HCT116 (cell line): ENCODE measurements at regions not wholly inside any gene's neighbourhood (a gene's known extent, or its start where the extent isn't known, plus 50 kb on each side); places are given as distances from the start of the nearest gene placed in this dataset.

Experiments used
- ATAC-seq: fragments of 200-7000 bp; cut with Tn5 transposase; 2 replicates; pipeline ENCODE4 v1.9.1; 2020; ENCODE audit warnings: mild to moderate bottlenecking, moderate library complexity
- BruUV-seq: library from RNA; stranded (reverse); fragments of 400-500 nt; replicated peaks from 2 replicates; lab custom pipeline; 2021; lab: Mats Ljungman, UMichigan
- CTCF ChIA-PET: fragments of 300-600 bp; sonication (Branson Sonifier 250); formaldehyde crosslinking; loops from one replicate; lab custom pipeline; 2021; ENCODE audit warnings: antibody characterized with exemption; lab: Charles Lee
- POLR2A ChIA-PET: fragments of 300-600, 350-600 bp; sonication (Branson Sonifier 250); formaldehyde crosslinking; loops from one replicate; lab custom pipeline; 2021; ENCODE audit warnings: antibody characterized with exemption; lab: Charles Lee
- RAD21 ChIA-PET, 2 experiments: fragments of 300-600 bp; sonication (Branson Sonifier 250); formaldehyde crosslinking; loops; one replicate each; lab custom pipeline; 2023; ENCODE audit warnings: low total read pairs in 2 of 2; ENCODE audit not compliant: uncharacterized antibody in 2 of 2, unreplicated experiment in 2 of 2, low non-redundant PET in 1 of 2; lab: Charles Lee
- DNase-seq: peaks from one replicate; pipeline ENCODE4 v3.0.0-alpha.2; 2010; ENCODE audit warnings: low read depth, low spot score
- H2AFZ ChIP-seq: fragments of 200-600 bp; shearing (Covaris generic), sonication (generic); 2 replicates; pipeline ENCODE4 v1.6.1; 2017; ENCODE audit warnings: low read depth, mixed run types, mixed read lengths, antibody characterized with exemption, low read length; ENCODE audit not compliant: poor library complexity, severe bottlenecking
- H3K27ac ChIP-seq: 2 replicates; pipeline ENCODE4 v1.5.1; 2012; ENCODE audit warnings: low read depth, low read length
- H3K27me3 ChIP-seq: fragments of 200-600 bp; sonication (generic); 2 replicates; pipeline ENCODE4 v1.6.1; 2016; ENCODE audit warnings: mixed run types, low read length, mixed read lengths; ENCODE audit not compliant: insufficient read depth
- H3K36me3 ChIP-seq, 2 experiments: fragments of 200-500 bp in 1 of 2; fragments of 200-600 bp in 1 of 2; sonication (Bioruptor generic) in 1 of 2; sonication (generic) in 1 of 2; 2 replicates each; pipeline versions ENCODE4 v1.5.1 to v1.6.1; 2014 to 2016; ENCODE audit warnings: low read length in 2 of 2, inconsistent platforms in 1 of 2, mixed read lengths in 1 of 2, mixed run types in 1 of 2; ENCODE audit not compliant: insufficient read depth in 2 of 2, control insufficient read depth in 1 of 2
- H3K4me1 ChIP-seq, 2 experiments: fragments of 200-600 bp in 1 of 2; sonication (generic) in 1 of 2; 2 replicates each; pipeline versions ENCODE4 v1.5.1 to v1.6.1; 2012 to 2017; ENCODE audit warnings: low read length in 2 of 2, inconsistent platforms in 1 of 2, mild to moderate bottlenecking in 1 of 2, mixed read lengths in 1 of 2, mixed run types in 1 of 2, moderate library complexity in 1 of 2; ENCODE audit not compliant: insufficient read depth in 2 of 2, control insufficient read depth in 1 of 2
- H3K4me2 ChIP-seq: fragments of 200-600 bp; sonication (generic); 2 replicates; pipeline ENCODE4 v1.6.1; 2017; ENCODE audit warnings: mixed run types, low read length, mixed read lengths
- H3K4me3 ChIP-seq, 2 experiments: fragments of 200-600 bp in 1 of 2; sonication (generic) in 1 of 2; replicated peaks in 1 of 2; 2 replicates each; pipeline ENCODE4 v1.5.1; 2011 to 2016; ENCODE audit warnings: low read length in 2 of 2, control low read depth in 1 of 2, low read depth in 1 of 2, mild to moderate bottlenecking in 1 of 2, mixed read lengths in 1 of 2, mixed run types in 1 of 2
- H3K79me2 ChIP-seq: fragments of 200-600 bp; sonication (generic); 2 replicates; pipeline ENCODE4 v1.6.1; 2017; ENCODE audit warnings: mild to moderate bottlenecking, mixed run types, low read length, moderate library complexity, mixed read lengths; ENCODE audit not compliant: insufficient read depth
- H3K9ac ChIP-seq: fragments of 200-600 bp; sonication (generic); 2 replicates; pipeline ENCODE4 v1.6.1; 2016; ENCODE audit warnings: low read length, mixed read lengths
- H3K9me2 ChIP-seq: fragments of 200-600 bp; sonication (generic), shearing (Covaris generic); 2 replicates; pipeline ENCODE4 v1.6.1; 2017; ENCODE audit warnings: mixed run types, mild to moderate bottlenecking, moderate library complexity; ENCODE audit not compliant: insufficient read depth
- H3K9me3 ChIP-seq, 2 experiments: fragments of 200-500 bp in 1 of 2; fragments of 200-600 bp in 1 of 2; sonication (Bioruptor generic) in 1 of 2; sonication (generic) in 1 of 2; 2 replicates each; pipeline ENCODE4 v1.6.1; 2014 to 2017; ENCODE audit warnings: low read length in 2 of 2, mixed read lengths in 2 of 2, inconsistent platforms in 1 of 2, low read depth in 1 of 2, mild to moderate bottlenecking in 1 of 2, mixed run types in 1 of 2, moderate library complexity in 1 of 2; ENCODE audit not compliant: control insufficient read depth in 1 of 2, insufficient read depth in 1 of 2
- H4K20me1 ChIP-seq: fragments of 200-600 bp; sonication (generic), shearing (Covaris generic); 2 replicates; pipeline ENCODE4 v1.6.1; 2017; ENCODE audit warnings: mixed run types, mild to moderate bottlenecking, moderate library complexity; ENCODE audit not compliant: insufficient read depth
- ATF3 ChIP-seq: IDR thresholded peaks from 2 replicates; pipeline ENCODE4 v1.6.1; 2012
- CBX3 ChIP-seq: IDR thresholded peaks from 2 replicates; pipeline ENCODE4 v1.6.1; 2012; ENCODE audit warnings: low read depth
- CEBPB ChIP-seq: IDR thresholded peaks from 2 replicates; pipeline ENCODE4 v1.6.1; 2012; ENCODE audit warnings: low read depth
- CTCF ChIP-seq, 3 experiments: fragments of 200-600 bp in 1 of 3; sonication (generic) in 1 of 3; IDR thresholded peaks in 2 of 3; conservative IDR thresholded peaks in 1 of 3; 2 replicates each; pipeline ENCODE4 v1.5.1; 2012 to 2017; ENCODE audit warnings: low read depth in 2 of 3, low read length in 2 of 3, antibody characterized with exemption in 1 of 3, borderline replicate concordance in 1 of 3, control low read depth in 1 of 3, mild to moderate bottlenecking in 1 of 3, mixed read lengths in 1 of 3, mixed run types in 1 of 3, moderate library complexity in 1 of 3; ENCODE audit not compliant: insufficient read depth in 1 of 3
- ELF1 ChIP-seq: IDR thresholded peaks from 2 replicates; pipeline ENCODE4 v1.6.1; 2012; ENCODE audit warnings: low read depth, borderline replicate concordance
- EZH2 ChIP-seq: fragments of 200-600 bp; sonication (generic); IDR thresholded peaks from 2 replicates; pipeline ENCODE4 v1.6.1; 2017; ENCODE audit warnings: antibody characterized with exemption, mixed run types
- EZH2phosphoT487 ChIP-seq: fragments of 200-600 bp; IDR thresholded peaks from 2 replicates; pipeline ENCODE4 v1.6.1; 2018; ENCODE audit warnings: antibody characterized with exemption, borderline replicate concordance
- FOSL1 ChIP-seq: IDR thresholded peaks from 2 replicates; pipeline ENCODE4 v1.6.1; 2012; ENCODE audit warnings: low read depth
- MAX ChIP-seq: IDR thresholded peaks from 2 replicates; pipeline ENCODE4 v1.6.1; 2012
- POLR2A ChIP-seq: IDR thresholded peaks from 2 replicates; pipeline ENCODE4 v1.7.0; 2011; ENCODE audit warnings: borderline replicate concordance; ENCODE audit not compliant: insufficient read depth, insufficient read length; ENCODE audit errors: extremely low read depth
- POLR2AphosphoS5 ChIP-seq: IDR thresholded peaks from 2 replicates; pipeline ENCODE4 v1.6.1; 2011; ENCODE audit warnings: mild to moderate bottlenecking, low read depth, low read length, moderate library complexity
- RAD21 ChIP-seq: IDR thresholded peaks from 2 replicates; pipeline ENCODE4 v1.6.1; 2012; ENCODE audit warnings: low read depth, mild to moderate bottlenecking
- REST ChIP-seq: IDR thresholded peaks from 2 replicates; pipeline ENCODE4 v1.6.1; 2012; ENCODE audit warnings: low read depth
- SP1 ChIP-seq: IDR thresholded peaks from 2 replicates; pipeline ENCODE4 v1.6.1; 2012; ENCODE audit warnings: low read depth
- SRF ChIP-seq: IDR thresholded peaks from 2 replicates; pipeline ENCODE4 v1.6.1; 2012; ENCODE audit warnings: low read depth
- TCF7L2 ChIP-seq: IDR thresholded peaks from 2 replicates; pipeline ENCODE4 v1.7.0; 2011; ENCODE audit warnings: borderline replicate concordance, inconsistent platforms; ENCODE audit not compliant: insufficient read depth, insufficient read length; ENCODE audit errors: extremely low read depth
- YY1 ChIP-seq: IDR thresholded peaks from 2 replicates; pipeline ENCODE4 v1.6.1; 2011; ENCODE audit warnings: low read length, low read depth, moderate library complexity, mild to moderate bottlenecking; ENCODE audit not compliant: insufficient replicate concordance; ENCODE audit errors: extremely low read depth
- ZBTB33 ChIP-seq: IDR thresholded peaks from 2 replicates; pipeline ENCODE4 v1.6.1; 2011; ENCODE audit warnings: mild to moderate bottlenecking, low read length, moderate library complexity; ENCODE audit not compliant: insufficient replicate concordance; ENCODE audit errors: extremely low read depth
- ZFX ChIP-seq: fragments of 450-650 bp; IDR thresholded peaks from 2 replicates; pipeline ENCODE4 v1.6.1; 2017
- intact Hi-C: fragments of 100-400 bp; cut with micrococcal nuclease; formaldehyde crosslinking; loops from 2 replicates; pipeline ENCODE4 v1.10.0; 2022

DNA sequence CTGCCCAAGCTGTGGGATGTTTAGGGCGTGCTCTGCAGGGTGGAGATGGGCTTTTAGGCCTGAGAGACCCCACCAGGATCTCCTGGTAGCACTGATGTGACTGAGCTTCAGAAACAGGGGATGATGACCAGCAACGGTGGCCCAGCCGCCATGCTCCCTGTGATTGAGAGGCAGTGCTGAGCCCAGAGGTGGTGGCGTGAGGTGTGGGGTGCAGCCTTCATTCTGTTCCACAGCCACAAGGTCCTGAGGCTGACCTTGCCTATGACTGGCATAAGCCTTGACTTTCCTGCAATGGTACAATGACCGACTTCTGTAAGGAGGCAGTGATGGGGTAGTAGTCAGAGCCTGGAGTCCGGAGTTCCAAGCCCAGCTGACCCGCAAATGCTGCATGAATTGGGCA lies 263.3 kb downstream of the TSN start:
- Histone ChIP-seq H3K9ac (no peak overlapping the region), H3K27ac (no peak overlapping the region), H3K79me2 (no peaks in the 10 kb centered on the region), H3K4me3 (no peak overlapping the region), H3K4me1 (no peaks in the 10 kb centered on the region), H3K4me2 (no peak overlapping the region), H3K9me3 (no peaks in the 10 kb centered on the region), H2AFZ (no peak overlapping the region), H4K20me1 (no peaks in the 10 kb centered on the region)
- intact Hi-C loops, result no loop called here
- no peak for ATAC-seq
- no TSS peak for BruUV-seq
- ChIA-PET POLR2A (no interaction called here), CTCF (no interaction called here)
- TF ChIP-seq REST (no peak), TCF7L2 (no peak), SP1 (no peak), ATF3 (no peak), EZH2phosphoT487 (no peak), CBX3 (no peak), ZBTB33 (no peak), YY1 (no peak), CTCF (IDR thresholded peaks at IDR 0.05 in 2 of 3, conservative IDR thresholded peaks at IDR 0.05 in 1 of 3; ENCODE audit: borderline replicate concordance in 1 of 3, insufficient read depth in 1 of 3, low read depth in 2 of 3, low read length in 2 of 3) (no peak), ZFX (no peak), CEBPB (no peak), ELF1 (no peak), SRF (no peak), RAD21 (no peak), POLR2AphosphoS5 (no peak), MAX (no peak), EZH2 (no peak), FOSL1 (no peak), POLR2A (no peak)
- TF ChIP-seq, all 23 proteins: peak for 0
- RAD21 ChIA-PET, result no interaction called here
- H3K9me2 ChIP-seq, result no peaks in the 10 kb centered on the region
- no peaks in the 10 kb centered on the region for H3K36me3 ChIP-seq
- H3K27me3 ChIP-seq, result peaks cover 15% of the 10 kb centered on the region
- DNase-seq, result no peak
